ENCODE measurements at regions not wholly inside any gene's neighbourhood (a gene's known extent, or its start where the extent isn't known, plus 50 kb on each side); places are given as distances from the start of the nearest gene placed in this dataset.

DNA sequence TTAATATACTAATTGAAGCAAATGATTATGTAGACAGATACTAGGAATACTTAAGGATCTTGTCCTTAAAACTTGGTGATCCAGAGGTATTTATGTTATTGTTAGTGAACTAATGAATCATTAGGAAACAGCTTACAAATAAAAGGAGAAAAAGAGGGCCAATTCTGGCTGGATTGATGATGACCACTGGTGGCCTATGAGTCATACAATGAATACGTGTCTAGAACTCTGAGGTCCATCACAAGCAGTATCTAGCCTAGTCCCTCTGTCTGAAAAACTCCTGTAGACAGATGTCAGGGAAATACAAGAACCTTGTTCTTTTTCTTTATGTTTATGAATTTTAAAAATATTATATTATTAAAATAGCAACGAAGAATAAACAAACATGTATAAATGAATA is 51.7 kb upstream of the RTL1 start:
- Histone ChIP-seq H3K27me3 (no peaks in the 10 kb centered on the region), H3K4me3 (no peak overlapping the region), H3K9me3 (no peaks in the 10 kb centered on the region), H4K20me1 (no peaks in the 10 kb centered on the region), H3K4me1 (no peaks in the 10 kb centered on the region), H3K27ac (no peak overlapping the region), H3K4me2 (no peak overlapping the region), H3K9ac (no peak overlapping the region), H3K36me3 (no peaks in the 10 kb centered on the region)
- TF ChIP-seq Cebpa-rat (IDR thresholded peaks at IDR 0.05), result no peak

GRCh38 chr14:100962494-100962893 is 59.0 kb upstream of the RTL1 start:
- Histone ChIP-seq H3K4me3 (no peak overlapping the region), H3K4me2 (no peak overlapping the region), H3K9me3 (no peaks in the 10 kb centered on the region), H3K36me3 (no peaks in the 10 kb centered on the region), H3K27me3 (no peaks in the 10 kb centered on the region), H3K4me1 (no peaks in the 10 kb centered on the region), H4K20me1 (no peaks in the 10 kb centered on the region), H3K27ac (no peak overlapping the region), H3K9ac (no peak overlapping the region)
- no peak for TF ChIP-seq Cebpa-rat (IDR thresholded peaks at IDR 0.05)

DNA sequence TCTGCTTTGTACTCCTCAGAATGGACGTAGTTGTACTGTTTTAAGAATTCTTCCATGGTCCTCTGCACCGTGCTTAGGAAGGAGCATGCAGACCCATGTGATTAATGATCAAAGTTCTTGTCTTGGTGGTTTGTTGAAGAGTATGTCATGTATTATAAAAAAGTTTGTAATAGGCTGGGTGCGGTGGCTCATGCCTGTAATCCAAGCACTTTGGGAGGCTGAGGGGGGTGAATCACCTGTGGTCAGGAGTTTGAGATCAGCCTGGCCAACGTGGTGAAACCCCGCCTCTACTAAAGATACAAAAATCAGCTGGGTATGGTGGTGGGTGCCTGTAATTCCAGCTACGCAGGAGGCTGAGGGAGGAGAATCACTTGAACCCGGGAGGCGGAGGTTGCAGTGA is 61.8 kb upstream of the RTL1 start:
- H3K9me3 ChIP-seq, result no peaks in the 10 kb centered on the region
- no peak overlapping the region for H3K27ac ChIP-seq
- no peak overlapping the region for H3K4me2 ChIP-seq
- H4K20me1 ChIP-seq, result no peaks in the 10 kb centered on the region
- H3K9ac ChIP-seq, result no peak overlapping the region
- no peak for TF ChIP-seq Cebpa-rat (IDR thresholded peaks at IDR 0.05)
- H3K27me3 ChIP-seq, result no peaks in the 10 kb centered on the region
- H3K4me1 ChIP-seq, result no peaks in the 10 kb centered on the region
- no peak overlapping the region for H3K4me3 ChIP-seq
- no peaks in the 10 kb centered on the region for H3K36me3 ChIP-seq

- TF ChIP-seq Cebpa-rat (IDR thresholded peaks at IDR 0.05), result no peak
- H3K4me3 ChIP-seq, result no peak overlapping the region
- no peaks in the 10 kb centered on the region for H3K9me3 ChIP-seq
- no peaks in the 10 kb centered on the region for H3K36me3 ChIP-seq
- H4K20me1 ChIP-seq, result no peaks in the 10 kb centered on the region
- no peak overlapping the region for H3K4me2 ChIP-seq
- H3K27me3 ChIP-seq, result no peaks in the 10 kb centered on the region
- no peaks in the 10 kb centered on the region for H3K4me1 ChIP-seq
- no peak overlapping the region for H3K27ac ChIP-seq
- H3K9ac ChIP-seq, result no peak overlapping the region
Measured at GRCh38 chr14:100967178-100967577, 63.7 kb upstream of the RTL1 start.

GRCh38 chr14:100967930-100968329 is 64.4 kb upstream of the RTL1 start:
- no peak for TF ChIP-seq Cebpa-rat (IDR thresholded peaks at IDR 0.05)
- no peak overlapping the region for H3K4me3 ChIP-seq
- H3K4me1 ChIP-seq, result no peaks in the 10 kb centered on the region
- H3K27ac ChIP-seq, result no peak overlapping the region
- no peaks in the 10 kb centered on the region for H3K36me3 ChIP-seq
- H3K9me3 ChIP-seq, result no peaks in the 10 kb centered on the region
- no peaks in the 10 kb centered on the region for H4K20me1 ChIP-seq
- no peak overlapping the region for H3K9ac ChIP-seq
- no peak overlapping the region for H3K4me2 ChIP-seq
- H3K27me3 ChIP-seq, result no peaks in the 10 kb centered on the region

DNA sequence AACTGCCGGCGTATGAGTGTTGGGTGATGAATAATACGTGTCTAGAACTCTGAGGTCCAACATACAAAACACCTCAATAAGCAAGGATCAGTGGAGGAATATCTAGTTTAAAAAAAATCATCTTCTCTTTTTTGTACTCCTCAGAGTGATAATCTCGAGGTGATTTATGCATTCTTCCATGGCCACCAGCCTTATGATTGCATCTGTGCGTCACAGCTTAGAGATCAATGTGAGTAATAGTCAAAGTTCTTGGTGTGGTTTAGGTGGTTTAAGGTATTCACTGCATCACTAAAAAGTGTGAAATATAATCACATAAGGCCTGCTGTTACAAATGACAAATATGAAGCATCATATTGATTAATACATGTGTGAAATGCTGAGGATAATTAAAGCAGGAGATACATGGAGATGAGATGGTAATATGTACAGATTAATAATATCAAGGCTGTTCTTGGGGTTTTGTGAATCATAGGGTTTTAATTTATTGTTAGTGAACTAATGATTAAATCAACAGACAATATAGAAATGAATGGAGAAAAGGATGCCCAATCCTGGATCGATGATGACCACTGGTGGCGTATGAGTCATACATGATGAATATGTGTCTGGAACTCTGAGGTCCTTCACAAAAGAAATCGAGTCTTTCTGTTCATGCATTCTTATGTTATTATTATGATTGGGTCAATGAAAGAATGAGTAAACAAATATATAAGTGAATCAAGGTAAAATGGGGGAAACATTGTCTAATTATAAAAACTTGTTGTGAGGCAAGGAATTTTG is 68.8 kb upstream of the RTL1 start:
- no peak overlapping the region for H3K27ac ChIP-seq
- H3K9me3 ChIP-seq, result no peaks in the 10 kb centered on the region
- no peak for TF ChIP-seq Cebpa-rat (IDR thresholded peaks at IDR 0.05)

GRCh38 chr14:100975671-100976070 is 72.1 kb upstream of the RTL1 start:
- no peaks in the 10 kb centered on the region for H4K20me1 ChIP-seq
- no peak for TF ChIP-seq Cebpa-rat (IDR thresholded peaks at IDR 0.05)
- no peak overlapping the region for H3K9ac ChIP-seq
- H3K4me2 ChIP-seq, result no peak overlapping the region
- no peaks in the 10 kb centered on the region for H3K36me3 ChIP-seq
- H3K27ac ChIP-seq, result no peak overlapping the region
- H3K4me1 ChIP-seq, result no peaks in the 10 kb centered on the region
- H3K4me3 ChIP-seq, result no peak overlapping the region
- H3K27me3 ChIP-seq, result no peaks in the 10 kb centered on the region
- no peaks in the 10 kb centered on the region for H3K9me3 ChIP-seq

More for the DNA sequence above, 68.8 kb upstream of the RTL1 start:
- H3K4me3 ChIP-seq, result no peak overlapping the region
- no peaks in the 10 kb centered on the region for H4K20me1 ChIP-seq
- H3K36me3 ChIP-seq, result no peaks in the 10 kb centered on the region
- H3K4me2 ChIP-seq, result no peak overlapping the region
- H3K9ac ChIP-seq, result no peak overlapping the region
- no peaks in the 10 kb centered on the region for H3K4me1 ChIP-seq
- H3K27me3 ChIP-seq, result no peaks in the 10 kb centered on the region

GRCh38 chr14:100979079-100979478 is 75.6 kb upstream of the RTL1 start:
- H4K20me1 ChIP-seq, result no peaks in the 10 kb centered on the region
- H3K27me3 ChIP-seq, result no peaks in the 10 kb centered on the region
- H3K9me3 ChIP-seq, result no peaks in the 10 kb centered on the region
- no peak overlapping the region for H3K9ac ChIP-seq
- H3K4me3 ChIP-seq, result no peak overlapping the region
- H3K4me2 ChIP-seq, result no peak overlapping the region
- TF ChIP-seq Cebpa-rat (IDR thresholded peaks at IDR 0.05), result no peak
- H3K36me3 ChIP-seq, result no peaks in the 10 kb centered on the region
- H3K27ac ChIP-seq, result no peak overlapping the region
- H3K4me1 ChIP-seq, result no peaks in the 10 kb centered on the region

- TF ChIP-seq Cebpa-rat (IDR thresholded peaks at IDR 0.05), result no peak
- no peak overlapping the region for H3K9ac ChIP-seq
- H3K4me1 ChIP-seq, result no peaks in the 10 kb centered on the region
- H3K27ac ChIP-seq, result no peak overlapping the region
- H4K20me1 ChIP-seq, result no peaks in the 10 kb centered on the region
- no peak overlapping the region for H3K4me2 ChIP-seq
- no peaks in the 10 kb centered on the region for H3K9me3 ChIP-seq
- no peak overlapping the region for H3K4me3 ChIP-seq
- H3K36me3 ChIP-seq, result no peaks in the 10 kb centered on the region
- no peaks in the 10 kb centered on the region for H3K27me3 ChIP-seq
Measured at GRCh38 chr14:100979780-100980179, 76.3 kb upstream of the RTL1 start.

DNA sequence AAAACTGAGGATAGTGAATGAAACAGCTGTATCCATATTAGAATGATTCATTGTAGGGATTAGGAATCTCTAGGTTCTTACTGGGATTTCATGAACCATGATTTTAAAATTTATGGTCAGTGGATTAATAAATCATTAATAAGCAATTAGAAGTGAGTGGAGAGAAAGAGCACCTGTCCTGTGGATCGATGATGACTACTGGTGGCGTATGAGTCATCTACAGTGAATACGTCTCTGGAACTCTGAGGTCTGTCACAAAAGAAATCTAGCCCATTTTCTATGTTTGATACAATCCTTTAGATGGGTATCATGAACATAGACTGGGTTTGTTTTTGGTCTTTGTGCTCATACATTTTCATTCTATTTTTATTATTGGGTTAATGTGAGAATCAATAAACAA is 77.3 kb upstream of the RTL1 start:
- TF ChIP-seq Cebpa-rat (IDR thresholded peaks at IDR 0.05), result no peak
- no peaks in the 10 kb centered on the region for H3K27me3 ChIP-seq
- no peak overlapping the region for H3K27ac ChIP-seq
- H3K4me3 ChIP-seq, result no peak overlapping the region
- H3K4me2 ChIP-seq, result no peak overlapping the region
- no peaks in the 10 kb centered on the region for H3K4me1 ChIP-seq
- no peaks in the 10 kb centered on the region for H4K20me1 ChIP-seq
- H3K9me3 ChIP-seq, result no peaks in the 10 kb centered on the region
- H3K9ac ChIP-seq, result no peak overlapping the region
- no peaks in the 10 kb centered on the region for H3K36me3 ChIP-seq

DNA sequence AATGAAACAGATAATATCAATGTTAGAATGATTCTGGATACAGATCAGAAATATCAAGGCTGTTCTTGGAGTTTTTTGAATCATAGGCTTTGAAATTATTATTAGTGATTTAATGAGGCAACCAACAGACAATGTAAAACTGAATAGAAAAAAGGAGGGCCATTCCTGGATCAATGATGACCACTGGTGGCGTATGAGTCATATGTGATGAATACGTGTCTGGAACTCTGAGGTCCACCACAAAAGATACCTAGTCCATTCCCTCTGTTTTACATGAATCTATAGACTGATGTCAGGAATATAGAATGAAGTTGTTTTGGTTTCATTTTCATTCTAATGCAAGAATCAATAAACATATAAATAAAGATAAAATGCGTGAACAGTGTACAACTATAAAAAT is 78.3 kb upstream of the RTL1 start:
- no peak overlapping the region for H3K27ac ChIP-seq
- no peak overlapping the region for H3K4me2 ChIP-seq
- no peaks in the 10 kb centered on the region for H4K20me1 ChIP-seq
- no peak overlapping the region for H3K4me3 ChIP-seq
- no peaks in the 10 kb centered on the region for H3K9me3 ChIP-seq
- no peak overlapping the region for H3K9ac ChIP-seq
- H3K4me1 ChIP-seq, result no peaks in the 10 kb centered on the region
- H3K36me3 ChIP-seq, result no peaks in the 10 kb centered on the region
- no peak for TF ChIP-seq Cebpa-rat (IDR thresholded peaks at IDR 0.05)
- no peaks in the 10 kb centered on the region for H3K27me3 ChIP-seq
